HCT116 (cell line): ENCODE measurements at regions not wholly inside any gene's neighbourhood (a gene's known extent, or its start where the extent isn't known, plus 50 kb on each side); places are given as distances from the start of the nearest gene placed in this dataset.

Experiments used
- EZH2phosphoT487 ChIP-seq: fragments of 200-600 bp; IDR thresholded peaks from 2 replicates; pipeline ENCODE4 v1.6.1; 2018; ENCODE audit warnings: antibody characterized with exemption, borderline replicate concordance
- JUND ChIP-seq: IDR thresholded peaks from 2 replicates; pipeline ENCODE4 v1.6.1; 2012
- POLR2A ChIP-seq: IDR thresholded peaks from 2 replicates; pipeline ENCODE4 v1.7.0; 2011; ENCODE audit warnings: borderline replicate concordance; ENCODE audit not compliant: insufficient read depth, insufficient read length; ENCODE audit errors: extremely low read depth
- SIN3A ChIP-seq: IDR thresholded peaks from 2 replicates; pipeline ENCODE4 v1.6.1; 2012; ENCODE audit warnings: low read depth
- TCF7L2 ChIP-seq: IDR thresholded peaks from 2 replicates; pipeline ENCODE4 v1.7.0; 2011; ENCODE audit warnings: borderline replicate concordance, inconsistent platforms; ENCODE audit not compliant: insufficient read depth, insufficient read length; ENCODE audit errors: extremely low read depth
- YY1 ChIP-seq: IDR thresholded peaks from 2 replicates; pipeline ENCODE4 v1.6.1; 2011; ENCODE audit warnings: low read length, low read depth, moderate library complexity, mild to moderate bottlenecking; ENCODE audit not compliant: insufficient replicate concordance; ENCODE audit errors: extremely low read depth
- TF ChIP-seq, protein P1 (sequence below), 3 experiments: fragments of 200-600 bp in 1 of 3; sonication (generic) in 1 of 3; IDR thresholded peaks in 2 of 3; conservative IDR thresholded peaks in 1 of 3; 2 replicates each; pipeline ENCODE4 v1.5.1; 2012 to 2017; ENCODE audit warnings: low read depth in 2 of 3, low read length in 2 of 3, antibody characterized with exemption in 1 of 3, borderline replicate concordance in 1 of 3, control low read depth in 1 of 3, mild to moderate bottlenecking in 1 of 3, mixed read lengths in 1 of 3, mixed run types in 1 of 3, moderate library complexity in 1 of 3; ENCODE audit not compliant: insufficient read depth in 1 of 3
- TF ChIP-seq, protein P2 (sequence below): IDR thresholded peaks from 2 replicates; pipeline ENCODE4 v1.6.1; 2012; ENCODE audit warnings: low read depth
- TF ChIP-seq, protein P3 (sequence below): IDR thresholded peaks from 2 replicates; pipeline ENCODE4 v1.6.1; 2012

DNA sequence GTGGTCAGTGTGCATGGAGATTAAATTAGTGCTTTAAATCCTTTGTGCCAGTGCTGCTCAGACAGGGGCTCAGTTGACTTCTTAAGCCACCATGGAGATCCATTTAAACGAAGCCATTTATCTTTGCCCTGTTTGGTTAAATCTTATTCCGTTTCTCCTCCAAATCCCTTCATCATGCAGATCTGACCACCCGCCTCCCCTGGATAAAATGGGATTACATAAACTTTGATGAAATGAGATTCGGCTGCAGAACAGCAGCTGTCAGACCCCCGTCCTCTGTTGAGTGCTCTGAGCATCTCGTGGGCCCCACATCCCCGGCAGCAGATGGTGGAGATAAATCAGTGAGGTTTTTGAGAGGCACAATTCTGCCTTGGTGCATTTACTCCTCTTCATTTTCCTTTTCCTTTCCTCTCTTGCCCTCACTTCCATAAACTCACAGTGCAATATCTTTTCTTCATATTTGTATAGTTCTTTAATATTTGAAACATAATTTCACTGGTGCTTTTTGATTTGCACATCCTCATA is 84.4 kb upstream of the TWIST2 start:
- TF ChIP-seq, protein P1, sequence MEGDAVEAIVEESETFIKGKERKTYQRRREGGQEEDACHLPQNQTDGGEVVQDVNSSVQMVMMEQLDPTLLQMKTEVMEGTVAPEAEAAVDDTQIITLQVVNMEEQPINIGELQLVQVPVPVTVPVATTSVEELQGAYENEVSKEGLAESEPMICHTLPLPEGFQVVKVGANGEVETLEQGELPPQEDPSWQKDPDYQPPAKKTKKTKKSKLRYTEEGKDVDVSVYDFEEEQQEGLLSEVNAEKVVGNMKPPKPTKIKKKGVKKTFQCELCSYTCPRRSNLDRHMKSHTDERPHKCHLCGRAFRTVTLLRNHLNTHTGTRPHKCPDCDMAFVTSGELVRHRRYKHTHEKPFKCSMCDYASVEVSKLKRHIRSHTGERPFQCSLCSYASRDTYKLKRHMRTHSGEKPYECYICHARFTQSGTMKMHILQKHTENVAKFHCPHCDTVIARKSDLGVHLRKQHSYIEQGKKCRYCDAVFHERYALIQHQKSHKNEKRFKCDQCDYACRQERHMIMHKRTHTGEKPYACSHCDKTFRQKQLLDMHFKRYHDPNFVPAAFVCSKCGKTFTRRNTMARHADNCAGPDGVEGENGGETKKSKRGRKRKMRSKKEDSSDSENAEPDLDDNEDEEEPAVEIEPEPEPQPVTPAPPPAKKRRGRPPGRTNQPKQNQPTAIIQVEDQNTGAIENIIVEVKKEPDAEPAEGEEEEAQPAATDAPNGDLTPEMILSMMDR (IDR thresholded peaks at IDR 0.05 in 2 of 3, conservative IDR thresholded peaks at IDR 0.05 in 1 of 3; ENCODE audit: borderline replicate concordance in 1 of 3, insufficient read depth in 1 of 3, low read depth in 2 of 3, low read length in 2 of 3), result no peak
- TF ChIP-seq EZH2phosphoT487, result no peak
- TF ChIP-seq, protein P2, sequence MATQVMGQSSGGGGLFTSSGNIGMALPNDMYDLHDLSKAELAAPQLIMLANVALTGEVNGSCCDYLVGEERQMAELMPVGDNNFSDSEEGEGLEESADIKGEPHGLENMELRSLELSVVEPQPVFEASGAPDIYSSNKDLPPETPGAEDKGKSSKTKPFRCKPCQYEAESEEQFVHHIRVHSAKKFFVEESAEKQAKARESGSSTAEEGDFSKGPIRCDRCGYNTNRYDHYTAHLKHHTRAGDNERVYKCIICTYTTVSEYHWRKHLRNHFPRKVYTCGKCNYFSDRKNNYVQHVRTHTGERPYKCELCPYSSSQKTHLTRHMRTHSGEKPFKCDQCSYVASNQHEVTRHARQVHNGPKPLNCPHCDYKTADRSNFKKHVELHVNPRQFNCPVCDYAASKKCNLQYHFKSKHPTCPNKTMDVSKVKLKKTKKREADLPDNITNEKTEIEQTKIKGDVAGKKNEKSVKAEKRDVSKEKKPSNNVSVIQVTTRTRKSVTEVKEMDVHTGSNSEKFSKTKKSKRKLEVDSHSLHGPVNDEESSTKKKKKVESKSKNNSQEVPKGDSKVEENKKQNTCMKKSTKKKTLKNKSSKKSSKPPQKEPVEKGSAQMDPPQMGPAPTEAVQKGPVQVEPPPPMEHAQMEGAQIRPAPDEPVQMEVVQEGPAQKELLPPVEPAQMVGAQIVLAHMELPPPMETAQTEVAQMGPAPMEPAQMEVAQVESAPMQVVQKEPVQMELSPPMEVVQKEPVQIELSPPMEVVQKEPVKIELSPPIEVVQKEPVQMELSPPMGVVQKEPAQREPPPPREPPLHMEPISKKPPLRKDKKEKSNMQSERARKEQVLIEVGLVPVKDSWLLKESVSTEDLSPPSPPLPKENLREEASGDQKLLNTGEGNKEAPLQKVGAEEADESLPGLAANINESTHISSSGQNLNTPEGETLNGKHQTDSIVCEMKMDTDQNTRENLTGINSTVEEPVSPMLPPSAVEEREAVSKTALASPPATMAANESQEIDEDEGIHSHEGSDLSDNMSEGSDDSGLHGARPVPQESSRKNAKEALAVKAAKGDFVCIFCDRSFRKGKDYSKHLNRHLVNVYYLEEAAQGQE, result no peak
- no peak for TF ChIP-seq TCF7L2
- no peak for TF ChIP-seq SIN3A
- TF ChIP-seq POLR2A, result no peak
- TF ChIP-seq, protein P3, sequence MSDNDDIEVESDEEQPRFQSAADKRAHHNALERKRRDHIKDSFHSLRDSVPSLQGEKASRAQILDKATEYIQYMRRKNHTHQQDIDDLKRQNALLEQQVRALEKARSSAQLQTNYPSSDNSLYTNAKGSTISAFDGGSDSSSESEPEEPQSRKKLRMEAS, result no peak
- no peak for TF ChIP-seq JUND
- TF ChIP-seq YY1, result no peak
